KMS-11 (cell line): ENCODE measurements at regions not wholly inside any gene's neighbourhood (a gene's known extent, or its start where the extent isn't known, plus 50 kb on each side); places are given as distances from the start of the nearest gene placed in this dataset.

Source experiments
- H2AFZ ChIP-seq: fragments of 200-600 bp; sonication (generic); 2 replicates; pipeline ENCODE4 v1.6.1; 2016; ENCODE audit warnings: antibody characterized with exemption, mixed run types, low read depth
- H3K27ac ChIP-seq: fragments of 200-600 bp; sonication (generic); 2 replicates; pipeline ENCODE4 v1.6.1; 2016; ENCODE audit warnings: mild to moderate bottlenecking, mixed run types
- H3K27me3 ChIP-seq: fragments of 200-600 bp; sonication (generic); 2 replicates; pipeline ENCODE4 v1.6.1; 2017; ENCODE audit warnings: mild to moderate bottlenecking, low read depth, mixed run types, moderate library complexity; ENCODE audit not compliant: insufficient read depth
- H3K36me3 ChIP-seq: fragments of 200-600 bp; sonication (generic); 2 replicates; pipeline ENCODE4 v1.6.1; 2017; ENCODE audit warnings: mild to moderate bottlenecking, mixed run types; ENCODE audit not compliant: insufficient read depth
- H3K4me1 ChIP-seq: fragments of 200-600 bp; sonication (generic); 2 replicates; pipeline ENCODE4 v1.6.1; 2016; ENCODE audit warnings: mild to moderate bottlenecking, low read depth, mixed run types; ENCODE audit not compliant: poor library complexity, severe bottlenecking
- H3K4me2 ChIP-seq: fragments of 200-600 bp; sonication (generic); 2 replicates; pipeline ENCODE4 v1.7.0; 2016; ENCODE audit warnings: mild to moderate bottlenecking, mixed run types
- H3K4me3 ChIP-seq: fragments of 200-600 bp; sonication (generic); IDR thresholded peaks from 2 replicates; pipeline ENCODE4 v1.6.1; 2017; ENCODE audit warnings: low read depth, low read length, mixed read lengths; ENCODE audit not compliant: insufficient read depth
- H3K79me2 ChIP-seq: fragments of 200-600 bp; sonication (generic); 2 replicates; pipeline ENCODE4 v1.6.1; 2016; ENCODE audit warnings: low read depth, mixed run types; ENCODE audit not compliant: insufficient read depth
- H3K9ac ChIP-seq: fragments of 200-600 bp; sonication (generic); 2 replicates; pipeline ENCODE4 v1.6.1; 2016; ENCODE audit warnings: mild to moderate bottlenecking, mixed run types
- H4K20me1 ChIP-seq: fragments of 200-600 bp; sonication (generic); 2 replicates; pipeline ENCODE4 v1.6.1; 2016; ENCODE audit warnings: mild to moderate bottlenecking, mixed run types; ENCODE audit not compliant: insufficient read depth
- CTCF ChIP-seq: fragments of 200-600 bp; sonication (generic); conservative IDR thresholded peaks from 2 replicates; pipeline ENCODE4 v1.6.1; 2017; ENCODE audit warnings: low read depth, mild to moderate bottlenecking, antibody characterized with exemption, low read length, moderate library complexity, mixed read lengths

GRCh38 chr9:30239878-30240277 lies 2144.6 kb upstream of the ACO1 start:
- no peaks in the 10 kb centered on the region for H3K36me3 ChIP-seq
- TF ChIP-seq CTCF = no peak
- H2AFZ ChIP-seq = no peak overlapping the region
- H3K27ac ChIP-seq = no peak overlapping the region
- no peaks in the 10 kb centered on the region for H3K27me3 ChIP-seq
- no peak overlapping the region for H3K9ac ChIP-seq
- H3K4me1 ChIP-seq = no peaks in the 10 kb centered on the region
- H3K4me3 ChIP-seq = no peak overlapping the region
- no peaks in the 10 kb centered on the region for H3K79me2 ChIP-seq
- H3K4me2 ChIP-seq = no peak overlapping the region
- H4K20me1 ChIP-seq = no peaks in the 10 kb centered on the region

GRCh38 chr9:30243467-30243866 lies 2141.0 kb upstream of the ACO1 start:
- Histone ChIP-seq H2AFZ (no peak overlapping the region), H3K79me2 (no peaks in the 10 kb centered on the region), H3K36me3 (no peaks in the 10 kb centered on the region), H4K20me1 (no peaks in the 10 kb centered on the region), H3K4me3 (no peak overlapping the region), H3K4me2 (no peak overlapping the region), H3K9ac (no peak overlapping the region), H3K27me3 (no peaks in the 10 kb centered on the region), H3K4me1 (no peaks in the 10 kb centered on the region), H3K27ac (no peak overlapping the region)
- no peak for TF ChIP-seq CTCF

DNA sequence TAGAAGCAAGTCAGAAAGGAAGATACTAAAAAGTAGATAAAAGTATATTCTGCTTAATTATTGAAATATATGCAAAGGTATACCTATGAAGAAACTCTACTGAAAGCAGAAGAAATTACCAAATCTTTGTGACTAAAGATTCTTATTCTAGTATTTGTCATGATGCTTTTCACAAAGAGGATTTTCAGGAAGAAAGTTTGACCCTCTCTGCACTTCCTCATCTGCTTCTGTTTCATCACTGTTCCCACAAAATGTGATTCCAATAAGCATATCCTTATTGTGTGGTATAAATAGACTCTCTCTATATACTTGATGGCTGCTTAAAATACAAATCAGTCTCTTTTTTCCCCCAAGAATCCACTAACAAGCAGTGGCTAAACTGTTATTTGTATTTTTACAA lies 2139.6 kb upstream of the ACO1 start:
- Histone ChIP-seq H3K4me3 (no peak overlapping the region), H3K36me3 (no peaks in the 10 kb centered on the region), H3K27me3 (no peaks in the 10 kb centered on the region), H3K79me2 (no peaks in the 10 kb centered on the region), H3K4me2 (no peak overlapping the region), H4K20me1 (no peaks in the 10 kb centered on the region), H3K4me1 (no peaks in the 10 kb centered on the region), H2AFZ (no peak overlapping the region), H3K27ac (no peak overlapping the region), H3K9ac (no peak overlapping the region)
- no peak for TF ChIP-seq CTCF

GRCh38 chr9:30250872-30251271 lies 2133.6 kb upstream of the ACO1 start:
- Histone ChIP-seq H3K27ac (no peak overlapping the region), H3K79me2 (no peaks in the 10 kb centered on the region), H3K9ac (no peak overlapping the region), H3K4me3 (no peak overlapping the region), H3K36me3 (no peaks in the 10 kb centered on the region), H4K20me1 (no peaks in the 10 kb centered on the region), H3K4me2 (no peak overlapping the region), H2AFZ (no peak overlapping the region), H3K27me3 (no peaks in the 10 kb centered on the region), H3K4me1 (no peaks in the 10 kb centered on the region)
- TF ChIP-seq CTCF = no peak

- H2AFZ ChIP-seq = no peak overlapping the region
- no peaks in the 10 kb centered on the region for H3K79me2 ChIP-seq
- no peak overlapping the region for H3K27ac ChIP-seq
- no peak overlapping the region for H3K9ac ChIP-seq
- H3K27me3 ChIP-seq = no peaks in the 10 kb centered on the region
- no peak for TF ChIP-seq CTCF
- no peaks in the 10 kb centered on the region for H4K20me1 ChIP-seq
- H3K4me1 ChIP-seq = no peaks in the 10 kb centered on the region
- H3K4me2 ChIP-seq = no peak overlapping the region
- H3K4me3 ChIP-seq = no peak overlapping the region
- H3K36me3 ChIP-seq = no peaks in the 10 kb centered on the region
These were observed 2126.3 kb upstream of the ACO1 start for GRCh38 chr9:30258094-30258493.
